WTC11 (cell line): ENCODE measurements at regions not wholly inside any gene's neighbourhood (a gene's known extent, or its start where the extent isn't known, plus 50 kb on each side); places are given as distances from the start of the nearest gene placed in this dataset.

Experiments used
- ATAC-seq: fragments of 200-7000 bp; cut with Tn5 transposase; 2 replicates; pipeline ENCODE4 v1.10.0; 2021; ENCODE audit warnings: mild to moderate bottlenecking, moderate library complexity
- CTCF ChIA-PET: fragments of 300-600 bp; sonication (Branson Sonifier 250); formaldehyde crosslinking; loops from one replicate; lab custom pipeline; 2021; ENCODE audit warnings: antibody characterized with exemption; lab: Charles Lee
- POLR2A ChIA-PET: fragments of 350-600 bp; sonication (Branson Sonifier 250); formaldehyde crosslinking; loops from one replicate; lab custom pipeline; 2021; ENCODE audit warnings: antibody characterized with exemption; lab: Charles Lee
- DNase-seq: peaks from one replicate; pipeline ENCODE4 v3.0.0; 2021; ENCODE audit warnings: low spot score
- H3K27ac Mint-ChIP-seq: 2 replicates; pipeline ENCODE4 v1.8.0; 2021; ENCODE audit warnings: mixed read lengths
- H3K27me3 Mint-ChIP-seq: 2 replicates; pipeline ENCODE4 v1.8.0; 2021; ENCODE audit warnings: low read depth, mild to moderate bottlenecking, moderate library complexity, mixed read lengths
- H3K36me3 Mint-ChIP-seq: 2 replicates; pipeline ENCODE4 v1.8.0; 2021; ENCODE audit warnings: mixed read lengths
- H3K4me1 Mint-ChIP-seq: 2 replicates; pipeline ENCODE4 v1.8.0; 2022; ENCODE audit warnings: mixed read lengths
- H3K4me3 Mint-ChIP-seq: 2 replicates; pipeline ENCODE4 v1.8.0; 2021; ENCODE audit warnings: mild to moderate bottlenecking, moderate library complexity, mixed read lengths
- H3K9me3 Mint-ChIP-seq: 2 replicates; pipeline ENCODE4 v1.8.0; 2021; ENCODE audit warnings: mixed read lengths
- AR ChIP-seq: fragments of 250-450 bp; sonication (Bioruptor Pico); IDR thresholded peaks from 2 replicates; pipeline ENCODE4 v1.9.0; 2021; ENCODE audit warnings: mild to moderate bottlenecking
- ARID4B ChIP-seq: sonication (generic); formaldehyde crosslinking; IDR thresholded peaks from 2 replicates; pipeline ENCODE4 v1.8.0; 2023; ENCODE audit warnings: missing genetic modification reagents, mild to moderate bottlenecking, borderline replicate concordance
- E2F5 ChIP-seq: sonication (generic); formaldehyde crosslinking; IDR thresholded peaks from 2 replicates; pipeline ENCODE4 v1.8.1; 2022; ENCODE audit warnings: mild to moderate bottlenecking, moderate library complexity, missing genetic modification reagents
- GABPB1 ChIP-seq: sonication (generic); formaldehyde crosslinking; IDR thresholded peaks from 2 replicates; pipeline ENCODE4 v1.8.1; 2023; ENCODE audit warnings: mild to moderate bottlenecking, missing genetic modification reagents
- GTF2I ChIP-seq: fragments of 250-450 bp; sonication (Bioruptor Pico); conservative IDR thresholded peaks from 2 replicates; pipeline ENCODE4 v1.4.0; 2021; ENCODE audit warnings: mild to moderate bottlenecking
- HMGA2 ChIP-seq: fragments of 250-450 bp; sonication (Bioruptor Pico); IDR thresholded peaks from 2 replicates; pipeline ENCODE4 v1.4.0; 2021; ENCODE audit warnings: mild to moderate bottlenecking, moderate library complexity
- IRF1 ChIP-seq: sonication (generic); formaldehyde crosslinking; IDR thresholded peaks from 2 replicates; pipeline ENCODE4 v1.8.0; 2023; ENCODE audit warnings: missing genetic modification reagents
- NFE2L1 ChIP-seq: sonication (generic); formaldehyde crosslinking; IDR thresholded peaks from 2 replicates; pipeline ENCODE4 v1.8.1; 2023; ENCODE audit warnings: missing genetic modification reagents
- OVOL2 ChIP-seq: fragments of 250-450 bp; sonication (Bioruptor Pico); IDR thresholded peaks from 2 replicates; pipeline ENCODE4 v1.9.0; 2021; ENCODE audit warnings: mild to moderate bottlenecking, borderline replicate concordance
- SMAD4 ChIP-seq: sonication (generic); formaldehyde crosslinking; IDR thresholded peaks from 2 replicates; pipeline ENCODE4 v1.8.0; 2022; ENCODE audit warnings: mild to moderate bottlenecking, missing genetic modification reagents
- SP1 ChIP-seq: sonication (generic); formaldehyde crosslinking; conservative IDR thresholded peaks from 2 replicates; pipeline ENCODE4 v1.8.1; 2022; ENCODE audit warnings: missing genetic modification reagents
- USF2 ChIP-seq: sonication (generic); formaldehyde crosslinking; IDR thresholded peaks from 2 replicates; pipeline ENCODE4 v1.8.1; 2023; ENCODE audit warnings: mild to moderate bottlenecking, missing genetic modification reagents, moderate library complexity
- ZNF121 ChIP-seq: sonication (generic); formaldehyde crosslinking; IDR thresholded peaks from 2 replicates; pipeline ENCODE4 v1.8.0; 2023; ENCODE audit warnings: missing genetic modification reagents
- ZNF219 ChIP-seq: sonication (generic); formaldehyde crosslinking; IDR thresholded peaks from 2 replicates; pipeline ENCODE4 v1.8.0; 2023; ENCODE audit warnings: missing genetic modification reagents, mild to moderate bottlenecking, borderline replicate concordance
- ZNF416 ChIP-seq: fragments of 250-450 bp; sonication (Bioruptor Pico); IDR thresholded peaks from 2 replicates; pipeline ENCODE4 v1.9.0; 2021; ENCODE audit warnings: mild to moderate bottlenecking, inconsistent platforms
- ZNF425 ChIP-seq: fragments of 250-450 bp; sonication (Bioruptor Pico); conservative IDR thresholded peaks from 2 replicates; pipeline ENCODE4 v1.9.0; 2021; ENCODE audit warnings: mild to moderate bottlenecking

- no peak for TF ChIP-seq AR
- no peak for TF ChIP-seq SMAD4 (CRISPR knock-in tag)
- TF ChIP-seq GTF2I (CRISPR knock-in tag) = no peak
- no peak for TF ChIP-seq ZNF425 (CRISPR knock-in tag)
- no peak for TF ChIP-seq NFE2L1 (CRISPR knock-in tag)
- TF ChIP-seq OVOL2 (CRISPR knock-in tag) = no peak
Measured at GRCh38 chr1:80731241-80731894, 1069.4 kb upstream of the ADGRL2 start (continued).

- no peak overlapping the region for H3K4me3 Mint-ChIP-seq
- no peak for TF ChIP-seq ZNF219 (CRISPR knock-in tag)
- no peak for TF ChIP-seq SP1 (CRISPR knock-in tag)
- no peak for TF ChIP-seq ZNF416 (CRISPR knock-in tag)
- TF ChIP-seq IRF1 (CRISPR knock-in tag) = no peak
- TF ChIP-seq ARID4B = no peak
- no peak for TF ChIP-seq ZNF121 (CRISPR knock-in tag)
- TF ChIP-seq E2F5 (CRISPR knock-in tag) = no peak
- no peak for TF ChIP-seq USF2 (CRISPR knock-in tag)
- TF ChIP-seq HMGA2 (CRISPR knock-in tag) = no peak
- TF ChIP-seq GABPB1 = no peak
- TF ChIP-seq, all 79 proteins: peak for 0
- CTCF ChIA-PET = no interaction called here
- no peaks in the 10 kb centered on the region for H3K4me1 Mint-ChIP-seq
- ATAC-seq (no peak), DNase-seq (no peak)
- H3K27ac Mint-ChIP-seq = no peak overlapping the region
- POLR2A ChIA-PET = no interaction called here
- no peaks in the 10 kb centered on the region for H3K27me3 Mint-ChIP-seq
- H3K36me3 Mint-ChIP-seq = no peaks in the 10 kb centered on the region
- H3K9me3 Mint-ChIP-seq = peaks cover 4% of the 10 kb centered on the region; the same call in 1 of the 2 replicates
Measured at GRCh38 chr1:80722611-80723010, 1078.1 kb upstream of the ADGRL2 start.
